GM11168 (cell line): ENCODE measurements at regions not wholly inside any gene's neighbourhood (a gene's known extent, or its start where the extent isn't known, plus 50 kb on each side); places are given as distances from the start of the nearest gene placed in this dataset.

Experiments used
- in situ Hi-C: fragments of 300-500 bp; cut with MboI; formaldehyde crosslinking; loops from one replicate; pipeline ENCODE4 v1.12.0; 2022; ENCODE audit warnings: low sequenced_read_pairs; ENCODE audit not compliant: unreplicated experiment

GRCh38 chr1:73775896-73776295 is 422.1 kb downstream of the LRRIQ3 start:
- in situ Hi-C loops, result no loop called here

DNA sequence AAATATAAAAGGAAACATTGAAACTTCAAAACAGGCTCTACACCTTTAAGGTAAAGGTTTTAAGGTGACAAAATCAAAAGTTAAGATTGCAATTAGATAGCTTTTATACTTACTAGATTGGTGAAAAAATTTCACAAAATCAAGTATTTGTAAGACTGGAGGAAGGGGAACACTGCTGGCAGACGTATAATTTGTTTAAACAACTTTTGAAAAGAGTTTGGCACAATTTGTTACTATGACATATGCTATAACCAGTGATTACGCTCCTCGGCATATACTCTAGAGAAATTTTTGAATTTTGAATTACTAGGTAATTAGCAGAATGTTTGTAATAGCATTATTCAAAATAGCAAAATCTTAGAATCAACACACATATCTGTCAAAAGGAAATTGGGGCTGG is 425.0 kb downstream of the LRRIQ3 start:
- in situ Hi-C loops, result no loop called here

DNA sequence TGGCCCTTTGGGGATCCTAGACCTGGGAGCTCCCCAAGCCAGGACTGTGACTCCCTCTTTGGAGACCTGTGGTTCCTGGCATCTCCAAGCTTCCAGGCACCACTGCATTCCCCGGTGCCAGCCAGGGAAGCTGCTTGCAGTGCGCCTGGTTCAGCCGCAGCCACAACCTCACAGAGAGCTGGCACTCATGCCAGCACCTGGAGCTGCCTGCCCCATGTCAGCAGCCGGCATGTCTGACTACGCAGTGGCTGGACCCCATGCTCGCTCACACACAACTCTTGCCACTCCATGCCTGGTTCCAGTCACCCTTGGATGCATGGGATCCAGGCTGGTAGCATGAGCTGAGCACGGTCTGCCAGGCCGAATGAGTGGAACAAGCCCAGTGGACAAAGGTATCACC is 426.6 kb downstream of the LRRIQ3 start:
- in situ Hi-C loops, result no loop called here

DNA sequence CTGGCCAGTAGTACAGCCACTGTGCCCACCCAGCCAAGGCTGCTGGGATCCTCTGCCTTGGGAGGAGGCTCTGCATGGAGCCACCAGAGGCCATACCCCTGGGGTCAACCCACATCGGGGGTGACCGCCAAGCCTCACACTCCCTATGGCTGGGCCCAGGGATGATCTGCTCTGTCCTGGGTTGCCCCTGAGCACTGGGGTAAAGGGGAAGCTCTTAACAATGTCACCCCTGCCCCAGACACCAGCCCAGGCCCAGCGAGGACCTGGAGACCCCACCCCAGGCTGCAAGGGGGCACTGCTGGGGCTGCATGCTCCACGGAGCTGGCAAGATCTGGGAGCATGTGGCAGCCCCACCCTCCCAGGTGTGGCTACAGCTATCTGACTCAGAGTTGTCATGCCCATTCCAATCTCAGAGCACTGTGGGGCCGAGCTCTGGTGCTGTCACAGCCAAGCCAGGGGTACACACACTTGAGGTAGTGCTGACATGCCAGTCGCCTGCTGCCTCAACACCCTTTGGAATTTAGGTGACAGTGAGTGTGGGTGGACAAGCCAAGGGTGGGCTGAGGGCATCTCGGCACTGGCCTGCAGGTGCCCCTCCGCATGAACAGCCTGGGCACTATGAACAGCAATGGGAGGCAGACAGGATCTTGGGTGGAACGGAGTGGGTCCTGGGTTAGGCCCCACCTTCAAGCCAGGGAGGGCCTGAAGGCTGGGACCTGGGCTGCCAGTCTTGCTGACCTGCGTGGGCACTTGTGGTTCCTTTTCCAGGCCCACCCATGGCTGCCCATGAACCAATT is 427.7 kb downstream of the LRRIQ3 start:
- in situ Hi-C loops, result no loop called here

DNA sequence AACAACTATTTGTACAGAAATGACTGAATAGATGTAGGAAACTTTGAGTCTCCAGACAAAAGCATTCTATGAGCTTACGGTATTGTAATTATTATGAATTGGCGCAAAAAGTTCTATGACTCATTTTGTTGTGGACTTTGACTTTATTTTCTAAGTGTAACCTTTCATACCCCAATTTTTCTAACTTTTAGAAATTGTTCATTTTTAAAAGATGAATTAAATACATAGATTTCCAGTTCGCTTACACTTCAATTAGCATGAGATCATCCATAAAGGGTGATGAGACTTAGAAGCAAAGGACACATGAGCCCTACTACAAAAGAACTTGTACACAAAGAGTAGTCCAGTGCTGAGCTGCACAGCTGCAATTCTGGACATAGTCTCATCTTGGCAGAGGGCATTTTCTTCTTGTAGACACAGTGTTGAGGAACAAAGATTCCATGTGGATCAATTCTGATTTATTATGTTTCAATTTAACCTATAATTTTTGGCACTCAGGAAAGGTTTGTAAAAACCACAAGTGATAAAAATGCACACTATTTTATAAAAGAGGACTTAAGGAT is 431.1 kb downstream of the LRRIQ3 start:
- in situ Hi-C loops, result no loop called here

DNA sequence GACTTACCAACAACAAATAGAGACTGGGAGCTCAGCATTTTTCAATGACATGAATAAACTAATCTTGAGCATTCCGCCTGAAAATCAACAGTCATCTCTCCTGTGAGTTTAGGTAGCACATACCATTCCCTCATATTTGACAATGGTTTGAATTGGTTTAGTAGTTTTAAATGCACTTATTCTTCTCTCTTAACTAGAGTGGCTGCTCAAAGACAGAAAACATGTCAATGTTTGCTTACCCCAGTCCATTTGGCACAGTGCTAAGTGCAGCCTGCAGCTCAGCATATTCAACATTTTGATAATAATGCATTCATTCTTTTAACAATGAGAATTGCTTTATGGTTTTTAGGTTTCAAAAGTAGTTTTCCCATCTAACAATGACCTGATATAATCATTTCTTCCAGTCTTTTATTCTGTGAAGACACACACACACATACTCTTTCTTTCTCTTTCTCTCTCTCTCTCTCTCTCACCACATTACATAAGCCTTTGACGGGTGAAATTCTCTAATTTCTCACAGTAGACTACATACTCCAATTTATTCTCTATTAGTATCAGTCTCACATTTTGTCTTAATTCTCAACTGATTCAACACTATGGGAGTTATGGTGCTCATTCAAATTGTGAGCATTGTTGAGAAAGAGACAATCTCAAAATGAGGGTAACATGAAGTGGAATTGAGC is 432.3 kb downstream of the LRRIQ3 start:
- in situ Hi-C loops, result no loop called here

DNA sequence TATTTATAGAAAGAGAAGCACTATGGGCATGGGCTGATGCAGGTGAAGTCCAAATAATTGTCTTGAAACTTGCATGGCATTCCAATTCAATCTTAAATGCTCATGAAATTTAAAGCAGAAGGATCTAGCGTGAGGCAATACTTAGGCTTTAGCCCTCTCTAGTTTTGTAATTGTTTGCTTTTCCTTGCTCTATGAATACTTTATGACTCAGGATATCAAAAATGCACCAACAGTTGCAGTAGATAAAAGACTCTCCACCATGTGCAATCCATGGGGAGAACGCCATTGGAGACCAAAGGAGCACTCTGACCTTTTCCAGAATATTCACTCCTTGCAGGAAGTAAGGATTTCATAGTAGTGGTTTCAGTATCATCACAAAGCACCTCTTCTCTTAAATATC is 436.4 kb downstream of the LRRIQ3 start:
- in situ Hi-C loops, result no loop called here

GRCh38 chr1:73759011-73759410 is 439.0 kb downstream of the LRRIQ3 start:
- in situ Hi-C loops, result no loop called here

DNA sequence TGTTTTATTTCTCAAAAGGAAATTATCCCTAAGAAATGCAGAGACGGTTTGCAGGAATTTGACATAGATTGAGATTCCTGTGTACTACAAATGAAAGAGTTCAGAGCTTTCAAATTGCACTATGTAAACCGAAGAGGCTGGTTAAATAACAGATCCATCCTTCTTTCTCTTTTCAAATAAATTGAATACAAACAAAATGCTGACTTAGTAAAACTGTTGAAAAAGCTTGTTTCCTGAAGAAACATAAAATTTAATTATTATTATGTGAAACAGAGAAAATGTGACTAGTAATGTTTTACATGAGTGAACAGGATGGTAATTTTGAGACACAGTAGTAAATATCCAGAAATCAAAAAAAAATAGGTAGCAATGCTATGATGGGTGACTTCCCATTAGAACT is 441.2 kb downstream of the LRRIQ3 start:
- in situ Hi-C loops, result no loop called here

- in situ Hi-C loops, result no loop called here
Observed at GRCh38 chr1:73755649-73756048, 442.3 kb downstream of the LRRIQ3 start.

DNA sequence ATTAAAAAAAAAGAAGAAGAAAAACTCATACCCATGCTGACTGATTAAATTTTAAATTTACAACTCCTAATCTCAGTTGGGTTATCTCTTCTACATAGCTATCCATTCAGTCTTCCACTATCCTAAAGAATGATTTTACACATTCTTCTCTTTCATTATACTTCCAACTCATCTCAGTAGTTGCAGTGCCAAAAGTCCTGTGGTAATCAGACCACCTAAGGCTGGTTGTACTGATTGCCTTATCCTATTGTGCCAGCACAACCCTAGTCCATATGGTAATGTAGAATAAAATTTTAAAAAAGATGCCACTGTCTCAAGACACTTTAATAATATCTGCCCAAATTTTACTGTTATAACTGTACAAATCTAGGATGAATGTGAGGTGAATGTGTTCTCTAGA is 448.0 kb downstream of the LRRIQ3 start:
- in situ Hi-C loops, result no loop called here

GRCh38 chr1:73744985-73745384 is 453.0 kb downstream of the LRRIQ3 start:
- in situ Hi-C loops, result no loop called here

DNA sequence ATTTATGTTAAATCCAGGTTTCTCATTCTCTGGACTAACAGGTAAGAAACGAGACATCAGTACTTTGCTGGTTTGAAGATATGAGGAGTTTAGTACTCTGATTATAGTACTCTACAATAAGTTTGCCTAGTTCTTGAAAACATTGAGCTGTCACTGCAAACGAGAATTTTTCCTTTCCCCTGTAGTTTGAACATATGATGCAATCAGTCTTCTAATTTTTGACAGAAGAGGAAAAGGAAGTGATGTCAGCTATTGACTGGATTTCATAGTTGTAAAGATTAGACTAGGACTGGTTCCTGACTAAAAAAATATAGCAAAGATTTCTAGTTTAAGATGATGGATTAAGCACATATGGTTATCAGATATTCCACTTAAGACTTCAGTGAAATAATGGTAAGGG is 461.9 kb downstream of the LRRIQ3 start:
- in situ Hi-C loops, result no loop called here

GRCh38 chr1:73727036-73727435 is 470.9 kb downstream of the LRRIQ3 start:
- in situ Hi-C loops, result no loop called here

DNA sequence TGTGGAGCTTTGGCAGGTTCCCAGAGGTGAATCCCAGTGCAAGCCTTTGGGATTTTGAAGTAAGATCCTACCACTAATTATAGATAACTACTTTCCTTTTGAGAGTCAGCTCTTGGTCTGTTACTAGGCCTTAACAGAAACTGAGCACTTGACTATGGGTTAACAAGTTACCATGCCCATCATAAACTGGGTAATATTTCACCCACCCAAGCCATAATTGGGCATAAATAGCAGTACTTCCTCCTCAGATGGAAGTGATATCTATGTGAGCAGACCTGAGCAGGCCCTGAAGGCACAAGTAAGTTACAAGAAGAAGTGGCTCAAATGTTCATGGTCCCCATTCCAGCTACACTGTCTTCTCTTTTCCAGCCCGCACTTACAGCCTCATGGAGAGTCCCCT is 475.9 kb downstream of the LRRIQ3 start:
- in situ Hi-C loops, result no loop called here

GRCh38 chr1:73717976-73718375 is 480.0 kb downstream of the LRRIQ3 start:
- in situ Hi-C loops, result no loop called here

GRCh38 chr1:73711089-73711488 is 486.9 kb downstream of the LRRIQ3 start:
- in situ Hi-C loops, result no loop called here

DNA sequence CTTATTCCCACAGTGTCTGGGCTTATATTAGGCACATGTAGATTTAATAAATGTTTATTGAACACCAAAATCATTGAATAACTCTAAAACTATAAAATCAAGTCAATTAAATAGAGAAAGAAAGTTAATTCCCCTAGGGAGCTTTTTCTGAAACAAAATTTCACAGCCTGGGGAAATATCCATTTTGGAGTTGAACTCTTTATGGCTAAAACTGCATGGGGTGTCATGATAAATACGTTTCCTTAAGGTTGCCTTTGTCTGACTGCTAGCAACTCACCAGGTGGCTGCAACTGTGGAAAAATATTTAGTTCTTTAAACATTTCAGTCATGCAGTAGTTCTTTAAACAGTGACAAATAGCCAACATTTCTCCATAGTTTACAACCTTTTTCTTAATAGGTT is 496.1 kb downstream of the LRRIQ3 start:
- in situ Hi-C loops, result no loop called here

DNA sequence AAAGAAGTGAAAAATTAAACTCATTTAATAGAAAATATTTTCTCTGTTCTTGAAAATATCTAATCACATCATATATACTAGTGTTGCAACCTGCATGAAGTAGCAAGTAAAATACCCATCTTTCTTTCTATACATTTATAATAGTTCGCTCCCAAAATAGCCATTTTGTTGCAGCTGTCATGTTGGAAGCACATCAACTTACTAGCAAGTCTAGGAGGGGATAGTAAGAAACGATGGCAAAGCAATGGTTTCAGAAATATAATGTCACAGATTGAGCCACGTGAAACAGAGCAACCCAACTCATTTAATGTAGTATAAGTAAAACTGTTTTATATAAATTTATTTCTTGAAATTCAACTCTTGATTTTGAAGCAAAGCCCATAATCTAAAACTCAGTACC is 521.8 kb downstream of the LRRIQ3 start:
- in situ Hi-C loops, result no loop called here

DNA sequence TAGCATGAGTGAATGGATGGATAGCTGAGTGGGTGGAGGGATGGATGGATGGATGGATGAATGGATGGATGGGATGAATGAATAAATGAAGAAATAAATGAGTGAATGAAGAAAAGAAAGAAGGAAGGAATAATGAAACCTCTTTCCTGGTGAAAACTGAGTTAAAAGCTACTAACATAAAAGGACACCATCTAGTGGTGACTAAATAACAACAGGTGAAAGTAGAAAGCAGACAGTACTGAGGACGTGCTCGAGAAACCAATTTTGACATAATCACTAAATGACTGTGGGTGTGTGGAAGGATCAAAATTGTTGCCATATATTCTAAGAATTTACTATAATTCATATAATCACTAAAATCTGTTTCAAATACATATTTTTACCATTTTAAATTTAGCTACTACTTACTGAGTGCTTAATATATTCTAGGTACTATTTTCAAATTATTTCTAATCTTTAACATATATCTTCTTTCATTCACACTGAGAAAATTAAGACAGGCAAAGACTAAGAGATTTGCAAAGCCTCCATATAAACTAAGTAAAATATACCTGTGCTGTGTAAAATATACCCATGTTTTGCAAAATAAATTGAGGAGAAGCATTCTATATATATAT is 522.9 kb downstream of the LRRIQ3 start:
- in situ Hi-C loops, result no loop called here

- in situ Hi-C loops, result no loop called here
Observed at GRCh38 chr1:73673971-73674370, 524.0 kb downstream of the LRRIQ3 start.
